ENCODE measurements at regions not wholly inside any gene's neighbourhood (a gene's known extent, or its start where the extent isn't known, plus 50 kb on each side); places are given as distances from the start of the nearest gene placed in this dataset.

- Histone ChIP-seq H3K27ac (no peak overlapping the region), H3K9me2 (replicated peaks; ENCODE audit: insufficient read depth) (no peaks in the 10 kb centered on the region), H3K9me3 (ENCODE audit: low read depth) (no peaks in the 10 kb centered on the region), H3K27me3 (no peaks in the 10 kb centered on the region), H2AFZ (no peak overlapping the region), H3K4me1 (ENCODE audit: insufficient read depth) (peaks cover 6% of the 10 kb centered on the region), H3K4me2 (no peak overlapping the region), H3K79me2 (no peaks in the 10 kb centered on the region), H3K36me3 (replicated peaks; ENCODE audit: insufficient read depth, low read depth) (no peaks in the 10 kb centered on the region), H4K20me1 (ENCODE audit: insufficient read depth, poor library complexity, severe bottlenecking) (no peaks in the 10 kb centered on the region), H3K4me3 (no peak overlapping the region)
- TF ChIP-seq CTCF (IDR thresholded peaks at IDR 0.05; ENCODE audit: poor library complexity): no peak
- no peak for TF ChIP-seq EZH2 (IDR thresholded peaks at IDR 0.05; ENCODE audit: borderline replicate concordance)
- TF ChIP-seq EZH2phosphoT487 (IDR thresholded peaks at IDR 0.05; ENCODE audit: low read depth, severe bottlenecking, unreplicated experiment): no peak
- WGBS (ENCODE audit: low lambda C conversion rate, missing lambda C conversion rate): 61% methylated on average over 5 of the region's 5 CpGs
- DNase-seq (ENCODE audit: low spot score): no peak
These were observed 59.3 kb upstream of the NTPCR start for GRCh38 chr1:232891071-232891470.

- Histone ChIP-seq H3K27me3 (no peaks in the 10 kb centered on the region), H3K4me2 (no peak overlapping the region), H3K9me2 (replicated peaks; ENCODE audit: insufficient read depth) (no peaks in the 10 kb centered on the region), H2AFZ (no peak overlapping the region), H3K79me2 (no peaks in the 10 kb centered on the region), H3K27ac (no peak overlapping the region), H3K4me3 (no peak overlapping the region), H4K20me1 (ENCODE audit: insufficient read depth, poor library complexity, severe bottlenecking) (no peaks in the 10 kb centered on the region), H3K9me3 (ENCODE audit: low read depth) (no peaks in the 10 kb centered on the region), H3K4me1 (ENCODE audit: insufficient read depth) (peaks cover 2% of the 10 kb centered on the region), H3K36me3 (replicated peaks; ENCODE audit: insufficient read depth, low read depth) (no peaks in the 10 kb centered on the region)
- TF ChIP-seq CTCF (IDR thresholded peaks at IDR 0.05; ENCODE audit: poor library complexity) (no peak), EZH2phosphoT487 (IDR thresholded peaks at IDR 0.05; ENCODE audit: low read depth, severe bottlenecking, unreplicated experiment) (no peak), EZH2 (IDR thresholded peaks at IDR 0.05; ENCODE audit: borderline replicate concordance) (no peak)
- WGBS (ENCODE audit: low lambda C conversion rate, missing lambda C conversion rate): 93% methylated on average over 6 of the region's 6 CpGs
- no peak for DNase-seq (ENCODE audit: low spot score)
These were observed 58.6 kb upstream of the NTPCR start for GRCh38 chr1:232891656-232892317.

- no peaks in the 10 kb centered on the region for H4K20me1 ChIP-seq (ENCODE audit: insufficient read depth, poor library complexity, severe bottlenecking)
- H3K4me2 ChIP-seq: no peak overlapping the region
- no peaks in the 10 kb centered on the region for H3K27me3 ChIP-seq
- no peaks in the 10 kb centered on the region for H3K36me3 ChIP-seq (replicated peaks; ENCODE audit: insufficient read depth, low read depth)
- WGBS (ENCODE audit: low lambda C conversion rate, missing lambda C conversion rate): 88% methylated on average over 4 of the region's 4 CpGs
- TF ChIP-seq EZH2 (IDR thresholded peaks at IDR 0.05; ENCODE audit: borderline replicate concordance) (no peak), CTCF (IDR thresholded peaks at IDR 0.05; ENCODE audit: poor library complexity) (no peak), EZH2phosphoT487 (IDR thresholded peaks at IDR 0.05; ENCODE audit: low read depth, severe bottlenecking, unreplicated experiment) (no peak)
- no peak overlapping the region for H3K27ac ChIP-seq
- H3K9me3 ChIP-seq (ENCODE audit: low read depth): no peaks in the 10 kb centered on the region
- no peak for DNase-seq (ENCODE audit: low spot score)
- H3K79me2 ChIP-seq: no peaks in the 10 kb centered on the region
- no peaks in the 10 kb centered on the region for H3K9me2 ChIP-seq (replicated peaks; ENCODE audit: insufficient read depth)
- H3K4me3 ChIP-seq: no peak overlapping the region
- H3K4me1 ChIP-seq (ENCODE audit: insufficient read depth): no peaks in the 10 kb centered on the region
- H2AFZ ChIP-seq: no peak overlapping the region
These were observed 56.7 kb upstream of the NTPCR start for GRCh38 chr1:232893481-232894313.

All from hepatocyte (in vitro differentiated cells).